ENCODE measurements at regions not wholly inside any gene's neighbourhood (a gene's known extent, or its start where the extent isn't known, plus 50 kb on each side); places are given as distances from the start of the nearest gene placed in this dataset.

GRCh38 chr2:38170733-38171132 is 94.8 kb upstream of the CYP1B1 start:
- DNase-seq, result no peak

- DNase-seq, result no peak
Observed at GRCh38 chr2:38170067-38170466, 94.1 kb upstream of the CYP1B1 start.

GRCh38 chr2:38168710-38169480 is 92.9 kb upstream of the CYP1B1 start:
- DNase-seq, result no peak

- DNase-seq, result no peak
Observed at GRCh38 chr2:38167968-38168350, 92.0 kb upstream of the CYP1B1 start.

- no peak for DNase-seq
Observed at GRCh38 chr2:38165698-38166097, 89.7 kb upstream of the CYP1B1 start.

- no peak for DNase-seq
Observed at GRCh38 chr2:38164881-38165280, 88.9 kb upstream of the CYP1B1 start.

- no peak for DNase-seq
Observed at GRCh38 chr2:38163579-38163978, 87.6 kb upstream of the CYP1B1 start.

GRCh38 chr2:38163006-38163405 is 87.1 kb upstream of the CYP1B1 start:
- no peak for DNase-seq

GRCh38 chr2:38160516-38160915 is 84.6 kb upstream of the CYP1B1 start:
- no peak for DNase-seq

GRCh38 chr2:38159597-38159996 is 83.6 kb upstream of the CYP1B1 start:
- no peak for DNase-seq

GRCh38 chr2:38159191-38159590 is 83.2 kb upstream of the CYP1B1 start:
- DNase-seq, result no peak

GRCh38 chr2:38158378-38159118 is 82.6 kb upstream of the CYP1B1 start:
- DNase-seq, result no peak

- DNase-seq, result no peak
Observed at GRCh38 chr2:38156436-38156835, 80.5 kb upstream of the CYP1B1 start.

- no peak for DNase-seq
Observed at GRCh38 chr2:38155015-38155414, 79.1 kb upstream of the CYP1B1 start.

- DNase-seq, result no peak
Observed at GRCh38 chr2:38154395-38154794, 78.4 kb upstream of the CYP1B1 start.

- no peak for DNase-seq
Observed at GRCh38 chr2:38153476-38154135, 77.7 kb upstream of the CYP1B1 start.

GRCh38 chr2:38152913-38153312 is 77.0 kb upstream of the CYP1B1 start:
- no peak for DNase-seq

- DNase-seq, result no peak
Observed at GRCh38 chr2:38152035-38152434, 76.1 kb upstream of the CYP1B1 start.

GRCh38 chr2:38149531-38149930 is 73.6 kb upstream of the CYP1B1 start:
- no peak for DNase-seq

GRCh38 chr2:38148501-38148900 is 72.5 kb upstream of the CYP1B1 start:
- no peak for DNase-seq

- DNase-seq, result no peak
Observed at GRCh38 chr2:38147333-38148121, 71.6 kb upstream of the CYP1B1 start.

- DNase-seq, result no peak
Observed at GRCh38 chr2:38146907-38147307, 71.0 kb upstream of the CYP1B1 start.

GRCh38 chr2:38146275-38146906 is 70.4 kb upstream of the CYP1B1 start:
- peak; percentile 7 for DNase-seq

Measured in RPMI8226 (cell line).